Hematopoietic multipotent progenitor cell treated with erythropoietin and hydrocortisone succinate and interleukin-3 and kit ligand, for 6 days (in vitro differentiated cells): ENCODE measurements at regions not wholly inside any gene's neighbourhood (a gene's known extent, or its start where the extent isn't known, plus 50 kb on each side); places are given as distances from the start of the nearest gene placed in this dataset.

Source experiments
- DNase-seq: peaks from one replicate; pipeline ENCODE4 v3.0.0-alpha.2; 2015

- no peak for DNase-seq
Observed at GRCh38 chr20:56060486-56060885, 55.2 kb upstream of the CBLN4 start.

DNA sequence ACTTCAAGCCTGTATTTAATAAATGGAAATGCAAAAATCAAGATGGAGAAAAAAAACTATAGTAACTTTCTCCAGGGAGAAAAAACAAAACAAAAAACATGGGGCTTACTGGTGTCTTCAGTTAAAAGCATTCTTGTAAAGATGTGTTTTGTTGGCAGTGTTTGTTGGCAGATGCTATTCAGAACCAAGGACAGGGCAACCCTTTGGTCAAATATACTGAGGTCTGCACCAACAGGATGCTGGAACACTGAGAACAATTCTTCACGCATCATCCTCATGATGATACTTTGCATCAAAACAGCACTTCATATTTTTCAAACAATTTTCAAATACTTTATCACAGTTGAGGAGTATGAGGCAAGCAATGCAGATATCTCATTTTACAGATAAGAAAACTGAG is 63.7 kb upstream of the CBLN4 start:
- DNase-seq = no peak

GRCh38 chr20:56072165-56072564 is 66.8 kb upstream of the CBLN4 start:
- DNase-seq = no peak

- DNase-seq = no peak
Observed at GRCh38 chr20:56088375-56088774, 83.1 kb upstream of the CBLN4 start.

DNA sequence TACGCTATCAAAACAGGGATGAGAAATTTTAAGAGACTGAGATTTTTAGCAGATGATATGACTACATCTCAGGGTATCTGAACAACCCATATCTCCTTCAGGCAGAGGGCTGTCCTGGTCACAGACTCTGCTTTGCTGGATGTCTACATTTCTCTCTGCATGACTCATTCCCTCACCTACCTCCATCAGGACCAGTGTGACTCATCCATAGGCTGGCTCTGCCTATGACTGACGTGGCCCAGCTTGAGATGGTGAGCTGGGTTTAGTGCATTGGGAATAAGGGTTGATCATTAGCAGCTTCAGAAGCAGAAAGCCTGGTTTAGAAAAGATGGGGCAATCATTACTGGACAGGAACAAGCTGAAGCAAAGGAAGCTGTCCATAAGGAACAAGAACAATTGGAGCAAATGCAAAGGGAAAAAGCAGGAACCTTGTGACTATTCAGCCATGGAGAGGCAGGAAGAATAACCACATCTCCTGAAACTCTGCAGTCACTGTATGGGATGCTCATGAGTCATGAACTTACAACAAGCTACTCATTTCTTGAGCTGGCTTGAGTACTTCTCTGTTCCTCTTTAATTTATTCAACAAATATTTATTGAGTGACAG is 86.4 kb upstream of the CBLN4 start:
- DNase-seq = no peak

DNA sequence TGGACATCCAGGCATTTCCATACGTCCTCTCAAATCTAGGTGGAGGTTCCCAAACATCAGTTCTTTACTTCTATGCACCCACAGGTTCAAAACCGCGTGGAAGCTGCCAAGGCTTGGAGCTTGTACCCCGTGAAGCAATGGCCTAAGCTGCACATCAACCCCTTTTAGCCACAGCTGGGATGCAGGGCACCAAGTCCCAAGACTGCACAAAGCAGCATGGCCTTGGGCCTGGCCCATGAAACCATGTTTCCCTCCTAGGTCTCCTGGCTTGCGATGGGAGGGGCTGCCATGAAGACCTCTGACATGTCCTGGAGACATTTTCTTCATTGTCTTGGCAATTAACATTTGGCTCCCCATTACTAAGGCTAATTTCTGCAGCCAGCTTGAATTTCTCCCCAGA is 88.9 kb upstream of the CBLN4 start:
- DNase-seq = no peak

DNA sequence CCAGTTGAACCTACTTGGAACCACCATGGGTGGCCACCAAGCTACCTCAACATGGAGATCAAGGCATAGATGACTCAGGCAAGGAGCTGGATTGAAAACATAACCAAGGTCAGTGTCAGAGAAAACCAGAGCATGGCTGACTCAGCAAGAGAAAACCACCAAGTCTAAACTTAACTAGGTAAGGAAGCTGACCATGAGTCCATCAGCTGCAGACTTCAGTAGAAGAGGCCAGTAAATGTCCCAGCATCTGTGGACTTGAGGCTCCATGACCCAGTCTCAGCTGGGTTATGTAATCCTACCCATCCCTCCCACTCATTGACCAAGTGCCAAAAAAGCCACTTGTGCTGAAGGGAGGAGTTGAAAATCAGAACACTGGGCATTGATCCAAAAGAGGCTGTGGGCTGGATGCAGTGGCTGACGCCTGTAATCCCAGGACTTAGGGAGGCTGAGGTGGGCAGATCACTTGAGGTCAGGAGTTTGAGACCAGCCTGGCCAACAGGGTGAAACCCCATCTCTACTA is 93.7 kb upstream of the CBLN4 start:
- DNase-seq = no peak

DNA sequence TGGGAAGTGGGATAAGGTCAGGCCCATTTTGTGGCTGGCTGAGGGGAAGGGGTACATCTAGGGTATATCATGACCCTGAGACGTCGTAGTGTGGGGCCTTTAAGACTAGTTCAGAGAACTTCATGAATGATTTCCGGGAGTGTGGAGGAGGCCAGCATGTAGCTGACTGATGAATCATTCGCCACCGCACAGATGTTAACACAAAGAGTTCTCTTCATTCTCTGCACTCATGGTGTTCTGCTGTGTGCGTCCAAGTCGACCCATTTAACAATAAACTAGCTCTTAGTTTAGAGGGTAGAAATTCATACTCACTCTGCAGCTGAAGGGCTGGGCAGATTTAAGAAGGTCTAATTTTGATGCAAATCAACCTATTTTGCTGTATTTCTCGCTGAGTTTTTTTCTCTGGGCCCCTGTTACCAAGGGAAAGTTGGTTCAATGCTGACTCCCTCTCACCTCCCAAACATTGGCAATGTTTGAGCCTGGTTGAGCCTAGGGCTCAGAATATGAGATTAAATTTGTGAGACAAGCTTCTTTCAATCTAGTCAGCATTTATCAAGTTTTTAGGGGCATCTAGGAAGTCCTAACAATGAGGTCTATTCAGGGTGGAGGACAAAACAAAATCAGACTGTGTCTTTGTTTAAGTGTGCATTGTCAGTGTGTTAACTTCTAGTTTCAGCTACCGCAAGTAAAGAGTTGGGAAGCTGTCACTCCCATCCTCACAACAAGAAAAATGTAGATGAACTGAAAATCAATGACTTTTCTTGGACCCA is 106.8 kb upstream of the CBLN4 start:
- no peak for DNase-seq

- no peak for DNase-seq
Observed at GRCh38 chr20:56117350-56117749, 112.0 kb upstream of the CBLN4 start.

GRCh38 chr20:56121850-56122249 is 116.5 kb upstream of the CBLN4 start:
- no peak for DNase-seq

DNA sequence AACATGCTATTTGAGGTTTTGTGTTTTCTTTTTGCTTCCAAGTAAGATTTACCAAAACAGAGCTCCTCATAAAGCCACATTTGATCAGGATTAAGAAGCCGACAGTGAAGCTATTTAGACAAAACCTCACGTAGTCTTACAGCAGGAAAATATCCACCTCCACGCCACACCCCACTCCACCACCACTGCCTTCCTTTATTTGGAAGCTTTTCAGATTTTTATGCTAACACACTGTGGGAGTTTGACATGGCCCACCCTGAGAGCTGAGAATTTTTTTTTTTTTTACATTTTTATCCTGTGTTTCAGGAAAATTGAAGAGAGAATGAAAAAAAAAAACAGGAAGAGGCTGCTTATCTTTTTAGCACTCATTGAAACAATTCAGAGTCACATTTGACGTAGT is 104.8 kb upstream of the MC3R start:
- no peak for DNase-seq

- DNase-seq = no peak
Observed at GRCh38 chr20:56151834-56152233, 96.7 kb upstream of the MC3R start.

GRCh38 chr20:56153926-56154325 is 94.6 kb upstream of the MC3R start:
- no peak for DNase-seq

DNA sequence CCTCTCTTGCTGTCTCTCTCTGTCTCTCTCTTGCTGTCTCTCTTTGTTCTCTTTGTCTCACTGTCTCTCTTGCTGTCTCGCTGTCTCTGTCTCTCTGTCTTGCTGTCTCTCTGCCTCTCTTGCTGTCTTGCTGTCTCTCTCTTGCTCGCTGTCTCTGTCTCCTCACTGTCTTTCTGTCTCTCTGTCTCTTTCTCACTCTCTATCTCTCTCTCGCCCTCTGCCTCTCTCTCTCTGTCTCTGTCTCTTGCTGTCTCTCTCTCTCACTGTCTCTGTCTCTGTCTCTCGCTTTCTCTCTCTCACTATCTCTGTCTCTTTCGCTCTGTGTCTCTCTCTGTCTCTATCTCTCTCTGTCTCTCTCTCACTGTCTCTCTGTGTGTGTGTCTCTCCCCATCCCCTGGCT is 92.9 kb upstream of the MC3R start:
- no peak for DNase-seq

- no peak for DNase-seq
Observed at GRCh38 chr20:56157530-56158203, 90.9 kb upstream of the MC3R start.

GRCh38 chr20:56158489-56158888 is 90.0 kb upstream of the MC3R start:
- DNase-seq = no peak

DNA sequence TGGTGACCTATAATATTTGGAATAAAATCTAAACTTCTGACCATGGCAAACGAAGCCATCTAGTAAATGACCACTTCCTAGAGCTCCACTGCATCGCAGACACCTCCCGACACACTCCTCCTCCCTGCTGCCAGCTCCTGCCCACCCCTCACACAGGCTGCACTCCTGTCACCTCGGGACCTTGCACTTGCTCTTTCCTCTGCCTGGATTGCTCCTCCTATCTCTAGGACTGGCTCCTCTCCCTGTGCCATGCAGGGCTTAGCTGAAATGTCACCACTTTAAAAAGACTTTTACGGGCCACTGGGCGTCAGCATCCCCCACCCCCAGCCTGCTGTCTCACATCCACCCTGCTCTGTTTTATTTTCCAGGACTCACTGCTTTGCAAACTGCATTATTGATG is 87.6 kb upstream of the MC3R start:
- DNase-seq = no peak

DNA sequence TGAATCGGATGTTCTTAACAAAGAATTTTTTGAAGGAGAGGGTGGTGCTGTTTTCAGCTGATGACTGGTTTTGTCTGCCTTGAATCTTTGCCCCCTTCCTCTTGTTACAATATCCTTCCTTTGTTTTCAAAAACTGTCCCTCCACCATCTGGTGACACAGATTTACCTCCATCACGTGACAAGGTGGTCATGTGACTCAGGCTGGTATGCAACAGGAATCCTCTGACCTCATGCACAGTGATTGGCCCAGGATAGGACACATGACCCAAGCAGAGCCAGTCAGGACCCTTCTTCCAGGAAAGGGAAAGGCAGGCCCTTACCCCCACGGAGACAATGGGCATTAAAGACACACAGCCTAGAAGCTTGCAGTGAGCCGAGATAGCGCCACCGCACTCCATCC is 84.7 kb upstream of the MC3R start:
- no peak for DNase-seq

GRCh38 chr20:56166781-56167465 is 81.6 kb upstream of the MC3R start:
- DNase-seq = no peak

DNA sequence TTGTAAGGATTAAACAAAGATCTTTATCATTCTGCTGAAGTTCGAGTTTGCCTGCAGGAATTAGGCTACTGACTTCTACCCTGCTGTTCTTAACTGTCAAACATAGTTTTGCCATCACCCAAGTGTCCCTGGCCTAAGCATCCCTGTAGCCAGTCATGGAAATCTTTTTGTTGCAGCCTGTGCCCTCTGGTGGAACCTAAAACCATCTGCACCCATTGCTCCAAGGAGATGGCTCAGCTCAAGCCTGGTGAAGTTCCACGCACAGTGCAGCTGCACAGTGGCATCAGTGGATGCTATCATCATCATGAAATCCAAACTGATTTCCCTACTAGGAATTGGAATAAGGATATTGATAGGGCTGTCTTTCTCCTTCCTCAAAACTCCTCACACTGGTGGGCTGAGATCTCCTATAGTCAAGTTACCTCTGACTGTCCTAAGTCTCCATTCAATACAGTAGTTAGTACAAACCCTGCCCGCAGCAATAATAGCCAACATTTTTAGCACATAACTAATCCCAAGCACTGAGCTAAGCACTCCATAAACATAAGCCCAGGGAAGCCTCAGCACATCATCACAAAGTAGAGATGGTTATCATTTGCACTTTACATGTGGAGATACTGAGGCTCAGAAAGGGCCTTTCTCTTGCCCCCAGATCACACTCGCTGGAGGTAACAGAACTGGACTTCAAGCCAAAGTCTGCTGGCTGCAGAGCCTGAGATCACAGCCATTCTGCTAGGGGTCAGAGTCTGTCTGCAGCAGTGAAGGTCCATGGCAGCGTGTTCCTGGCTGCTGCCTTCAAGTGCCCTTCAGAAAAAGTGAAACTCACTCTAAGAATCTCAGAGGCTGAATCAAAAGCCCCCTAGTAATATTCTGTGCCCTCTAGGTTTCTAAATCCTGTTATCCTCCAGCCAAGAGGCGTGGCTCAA is 77.2 kb upstream of the MC3R start:
- DNase-seq = peak; percentile 33

- no peak for DNase-seq
Observed at GRCh38 chr20:56173438-56173837, 75.1 kb upstream of the MC3R start.

DNA sequence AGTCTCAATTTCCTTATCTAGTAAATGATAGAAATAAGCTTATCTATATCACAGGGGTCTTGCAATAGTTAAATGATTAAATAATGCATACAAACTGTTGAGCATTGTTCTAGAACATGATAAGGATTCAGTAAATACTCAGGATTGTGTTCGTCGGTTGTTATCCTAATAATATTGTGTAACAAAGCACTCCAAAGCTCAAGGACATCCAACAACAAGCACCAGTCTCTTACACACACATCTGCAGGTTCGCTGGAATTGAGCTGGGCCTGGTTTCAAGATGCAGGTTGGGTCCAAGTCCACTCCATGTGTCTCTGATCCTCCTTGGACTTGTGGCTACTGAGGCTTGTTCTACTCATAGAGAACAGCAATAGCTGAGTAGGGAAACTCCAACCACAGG is 74.1 kb upstream of the MC3R start:
- no peak for DNase-seq
